K562 (cell line): ENCODE measurements at regions not wholly inside any gene's neighbourhood (a gene's known extent, or its start where the extent isn't known, plus 50 kb on each side); places are given as distances from the start of the nearest gene placed in this dataset.

Source experiments
- ATAC-seq: fragments of 200-7000 bp; cut with Tn5 transposase; 3 replicates; pipeline ENCODE4 v1.9.1; 2020; ENCODE audit warnings: moderate library complexity
- BruUV-seq: library from RNA; stranded (reverse); fragments of 400-500 nt; replicated peaks from 2 replicates; lab custom pipeline; 2021; lab: Mats Ljungman, UMichigan
- CTCF ChIA-PET: fragments of 300-600 bp; formaldehyde crosslinking; extraction: SDS; loops from one replicate; lab custom pipeline; 2021; ENCODE audit warnings: low intra/inter-chr PET ratio; lab: Yijun Ruan, JAX
- POLR2A ChIA-PET: fragments of 300-600, 350-650 bp; sonication (Branson Sonifier 250); formaldehyde crosslinking; extraction: SDS; loops from one replicate; lab custom pipeline; 2021; ENCODE audit warnings: antibody characterized with exemption, inconsistent platforms; lab: Yijun Ruan, JAX
- DNase-seq, 4 experiments: peaks; one replicate each; pipeline versions ENCODE4 v3.0.0 to v3.0.0-alpha.2; 2011 to 2018; ENCODE audit warnings: low spot score in 3 of 4, mixed read lengths in 3 of 4; ENCODE audit errors: extremely low read depth in 1 of 4
- FAIRE-seq: peaks from 2 replicates; lab custom pipeline; 2011; peaks lifted over from hg19 to GRCh38; lab: Jason Lieb, UNC
- H2AFZ ChIP-seq: 2 replicates; pipeline ENCODE4 v1.6.0; 2011; ENCODE audit warnings: low read depth, low read length, control low read depth, inconsistent platforms
- H3K27ac ChIP-seq: fragments of 200-600 bp; 3 replicates; pipeline ENCODE4 v1.8.0; 2011; ENCODE audit warnings: low read depth, mild to moderate bottlenecking, control low read depth, inconsistent platforms, low read length, moderate library complexity, mixed read lengths; ENCODE audit errors: extremely low read depth
- H3K27me3 ChIP-seq, 2 experiments: fragments of 300-600 bp in 1 of 2; 2 replicates in 1 of 2; 3 replicates in 1 of 2; pipeline versions ENCODE4 v1.6.0 to v1.8.0; 2011; ENCODE audit warnings: inconsistent platforms in 2 of 2, low read length in 2 of 2, mild to moderate bottlenecking in 1 of 2, mixed read lengths in 1 of 2, moderate library complexity in 1 of 2; ENCODE audit not compliant: control insufficient read depth in 2 of 2, insufficient read depth in 2 of 2
- H3K36me3 ChIP-seq: fragments of 300-600 bp; 3 replicates; pipeline ENCODE4 v1.8.0; 2011; ENCODE audit warnings: mild to moderate bottlenecking, low read length, inconsistent platforms; ENCODE audit not compliant: control insufficient read depth, insufficient read depth
- H3K4me1 ChIP-seq, 2 experiments: fragments of 200-600 bp in 1 of 2; replicated peaks in 1 of 2; 2 replicates in 1 of 2; 3 replicates in 1 of 2; pipeline versions ENCODE4 v1.5.1 to v1.8.0; 2011; ENCODE audit warnings: inconsistent platforms in 2 of 2, low read length in 2 of 2, mild to moderate bottlenecking in 1 of 2, mixed read lengths in 1 of 2, moderate library complexity in 1 of 2; ENCODE audit not compliant: control insufficient read depth in 2 of 2, insufficient read depth in 2 of 2
- H3K4me2 ChIP-seq: 2 replicates; pipeline ENCODE4 v1.6.1; 2011; ENCODE audit warnings: low read length, control low read depth, inconsistent platforms, mixed read lengths; ENCODE audit not compliant: insufficient read depth
- H3K4me3 ChIP-seq: fragments of 200-600 bp; sonication (generic), shearing (Covaris generic); 2 replicates; pipeline ENCODE4 v1.5.1; 2016; ENCODE audit warnings: control low read depth, inconsistent platforms
- H3K79me2 ChIP-seq: fragments of 200-600 bp; 3 replicates; pipeline ENCODE4 v1.8.0; 2011; ENCODE audit warnings: low read length, inconsistent platforms; ENCODE audit not compliant: control insufficient read depth, insufficient read depth
- H3K9ac ChIP-seq, 2 experiments: 2 replicates each; pipeline versions ENCODE4 v1.6.0 to v1.6.1; 2011; ENCODE audit warnings: low read depth in 2 of 2, low read length in 2 of 2, control low read depth in 1 of 2, inconsistent platforms in 1 of 2, mild to moderate bottlenecking in 1 of 2, mixed read lengths in 1 of 2; ENCODE audit not compliant: insufficient read depth in 1 of 2
- H3K9me1 ChIP-seq: one replicate; pipeline ENCODE4 v1.6.0; 2011; ENCODE audit warnings: inconsistent platforms, mild to moderate bottlenecking, low read length, moderate library complexity; ENCODE audit not compliant: control insufficient read depth, insufficient read depth
- H3K9me3 ChIP-seq: replicated peaks from 2 replicates; pipeline ENCODE4 v1.5.1; 2011; ENCODE audit warnings: low read depth, low read length, inconsistent platforms; ENCODE audit not compliant: control insufficient read depth, insufficient read depth
- H4K20me1 ChIP-seq: replicated peaks from 2 replicates; pipeline ENCODE4 v1.6.1; 2011; ENCODE audit warnings: low read length, inconsistent platforms, mixed read lengths; ENCODE audit not compliant: control insufficient read depth, insufficient read depth
- BCOR ChIP-seq: fragments of 450-650 bp; IDR thresholded peaks from 2 replicates; pipeline ENCODE4 v1.6.1; 2016
- BMI1 ChIP-seq: fragments of 150-350 bp; IDR thresholded peaks from 2 replicates; pipeline ENCODE4 v1.6.1; 2014; ENCODE audit warnings: low read length
- EWSR1 ChIP-seq: fragments of 450-650 bp; IDR thresholded peaks from 2 replicates; pipeline ENCODE4 v1.6.1; 2018; ENCODE audit warnings: borderline replicate concordance, mild to moderate bottlenecking, low read depth, moderate library complexity; ENCODE audit not compliant: partially characterized antibody
- HNRNPLL ChIP-seq: fragments of 200-400 bp; formaldehyde crosslinking; IDR thresholded peaks from 2 replicates; pipeline ENCODE4 v1.6.1; 2017; ENCODE audit warnings: low read length, low read depth, mild to moderate bottlenecking; ENCODE audit not compliant: poor library complexity, severe bottlenecking
- RBM14 ChIP-seq: fragments of 200-400 bp; formaldehyde crosslinking; IDR thresholded peaks from 2 replicates; pipeline ENCODE4 v1.6.1; 2018; ENCODE audit warnings: low read depth, mild to moderate bottlenecking, low read length, moderate library complexity, borderline replicate concordance; ENCODE audit not compliant: insufficient read depth
- RFX5 ChIP-seq: IDR thresholded peaks from 2 replicates; pipeline ENCODE4 v1.6.1; 2011; ENCODE audit warnings: low read depth, mild to moderate bottlenecking, improper control_type of control experiment, low read length
- TEAD2 ChIP-seq: fragments of 450-650 bp; IDR thresholded peaks from 2 replicates; pipeline ENCODE4 v1.6.1; 2016; ENCODE audit warnings: missing genetic modification characterization, control low read depth, missing compliant biosample characterization
- WGBS: fragments of 100-300 bp; shearing (Covaris generic); methylation state at CpG from one replicate; pipeline ENCODE4 v1.1.6; 2016; ENCODE audit warnings: low coverage, mixed read lengths; ENCODE audit not compliant: insufficient coverage; ENCODE audit errors: missing lambda C conversion rate; 5-methylcytosine and 5-hydroxymethylcytosine counted together
- in situ Hi-C: fragments of 300-500 bp; cut with MboI; formaldehyde crosslinking; loops from 4 replicates; pipeline ENCODE4 v1.15.0; 2018; ENCODE audit warnings: inconsistent platforms, mixed read lengths
- intact Hi-C: fragments of 100-400 bp; cut with micrococcal nuclease; formaldehyde crosslinking; loops from 2 replicates; pipeline ENCODE4 v1.14.2; 2022
- TF ChIP-seq, protein P1 (sequence below): fragments of 450-650 bp; formaldehyde crosslinking; conservative IDR thresholded peaks from 2 replicates; pipeline ENCODE4 v1.4.0; 2022; ENCODE audit warnings: mild to moderate bottlenecking, missing genetic modification characterization
- TF ChIP-seq, protein P2 (sequence below), 2 experiments: fragments of 450-650 bp in 1 of 2; sonication (generic) in 1 of 2; formaldehyde crosslinking in 1 of 2; IDR thresholded peaks in 1 of 2; conservative IDR thresholded peaks in 1 of 2; 2 replicates each; pipeline versions ENCODE4 v1.6.1 to v1.8.1; 2016 to 2023; ENCODE audit warnings: mild to moderate bottlenecking in 2 of 2, moderate library complexity in 2 of 2, inconsistent platforms in 1 of 2, missing genetic modification reagents in 1 of 2
- TF ChIP-seq, protein P3 (sequence below): fragments of 450-650 bp; IDR thresholded peaks from 2 replicates; pipeline ENCODE4 v1.6.1; 2016; ENCODE audit warnings: missing biosample characterization, missing genetic modification characterization

DNA sequence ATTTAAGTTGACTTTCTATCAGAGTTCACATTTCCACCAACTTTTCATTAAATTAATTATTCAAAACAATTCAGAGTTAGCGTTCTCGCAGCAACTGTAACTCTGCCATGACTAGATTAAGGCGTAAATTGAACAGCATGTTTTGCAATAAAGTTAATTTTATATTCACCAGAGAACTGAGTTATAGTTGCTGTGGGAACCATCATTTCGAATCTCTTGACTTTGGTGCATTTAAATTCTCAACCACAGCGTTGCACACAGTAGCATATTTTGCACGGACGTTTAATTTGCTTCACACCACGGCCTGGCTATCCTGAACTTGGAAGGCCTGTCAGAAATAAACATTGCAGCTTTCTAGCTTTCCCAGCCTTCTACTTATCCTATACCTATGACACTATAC is 144.3 kb upstream of the WWC1 start:
- BruUV-seq = no TSS peak
- ChIA-PET POLR2A (interaction anchor here (0.5 kb wide), 1 partner anchor 420 kb away, joined by 3 read pairs; no protein-coding TSS in a partner anchor), CTCF (no interaction called here)
- H3K9me1 ChIP-seq = no peaks in the 10 kb centered on the region
- H3K36me3 ChIP-seq = no peaks in the 10 kb centered on the region
- no peak overlapping the region for H2AFZ ChIP-seq
- ATAC-seq = no peak
- in situ Hi-C loops (no loop called here), intact Hi-C loops (no loop called here)
- WGBS = 1% methylated on average over 8 of the region's 8 CpGs
- no peaks in the 10 kb centered on the region for H3K4me1 ChIP-seq
- no peak overlapping the region for H3K4me3 ChIP-seq
- no peak overlapping the region for H3K9ac ChIP-seq
- H3K9me3 ChIP-seq = no peaks in the 10 kb centered on the region
- TF ChIP-seq, protein P1, sequence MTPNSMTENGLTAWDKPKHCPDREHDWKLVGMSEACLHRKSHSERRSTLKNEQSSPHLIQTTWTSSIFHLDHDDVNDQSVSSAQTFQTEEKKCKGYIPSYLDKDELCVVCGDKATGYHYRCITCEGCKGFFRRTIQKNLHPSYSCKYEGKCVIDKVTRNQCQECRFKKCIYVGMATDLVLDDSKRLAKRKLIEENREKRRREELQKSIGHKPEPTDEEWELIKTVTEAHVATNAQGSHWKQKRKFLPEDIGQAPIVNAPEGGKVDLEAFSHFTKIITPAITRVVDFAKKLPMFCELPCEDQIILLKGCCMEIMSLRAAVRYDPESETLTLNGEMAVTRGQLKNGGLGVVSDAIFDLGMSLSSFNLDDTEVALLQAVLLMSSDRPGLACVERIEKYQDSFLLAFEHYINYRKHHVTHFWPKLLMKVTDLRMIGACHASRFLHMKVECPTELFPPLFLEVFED (CRISPR knock-in tag) = no peak
- TF ChIP-seq EWSR1 = no peak
- no peak for TF ChIP-seq HNRNPLL
- TF ChIP-seq RFX5 = no peak
- TF ChIP-seq, protein P2, sequence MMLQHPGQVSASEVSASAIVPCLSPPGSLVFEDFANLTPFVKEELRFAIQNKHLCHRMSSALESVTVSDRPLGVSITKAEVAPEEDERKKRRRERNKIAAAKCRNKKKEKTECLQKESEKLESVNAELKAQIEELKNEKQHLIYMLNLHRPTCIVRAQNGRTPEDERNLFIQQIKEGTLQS (IDR thresholded peaks at IDR 0.05) = no peak
- TF ChIP-seq, protein P2 (CRISPR knock-in tag; conservative IDR thresholded peaks at IDR 0.05) = no peak
- TF ChIP-seq TEAD2 (tag) = no peak
- no peak for TF ChIP-seq BCOR
- TF ChIP-seq, protein P3, sequence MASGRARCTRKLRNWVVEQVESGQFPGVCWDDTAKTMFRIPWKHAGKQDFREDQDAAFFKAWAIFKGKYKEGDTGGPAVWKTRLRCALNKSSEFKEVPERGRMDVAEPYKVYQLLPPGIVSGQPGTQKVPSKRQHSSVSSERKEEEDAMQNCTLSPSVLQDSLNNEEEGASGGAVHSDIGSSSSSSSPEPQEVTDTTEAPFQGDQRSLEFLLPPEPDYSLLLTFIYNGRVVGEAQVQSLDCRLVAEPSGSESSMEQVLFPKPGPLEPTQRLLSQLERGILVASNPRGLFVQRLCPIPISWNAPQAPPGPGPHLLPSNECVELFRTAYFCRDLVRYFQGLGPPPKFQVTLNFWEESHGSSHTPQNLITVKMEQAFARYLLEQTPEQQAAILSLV (tag) = no peak
- TF ChIP-seq RBM14 = no peak
- no peak for TF ChIP-seq BMI1
- no peak overlapping the region for H3K27ac ChIP-seq
- H3K27me3 ChIP-seq = no peaks in the 10 kb centered on the region
- no peaks in the 10 kb centered on the region for H3K79me2 ChIP-seq
- H3K4me2 ChIP-seq = no peak overlapping the region
- H4K20me1 ChIP-seq = no peaks in the 10 kb centered on the region
- DNase-seq = no peak
- FAIRE-seq = no peak
